IMR-90 (cell line): ENCODE measurements at regions not wholly inside any gene's neighbourhood (a gene's known extent, or its start where the extent isn't known, plus 50 kb on each side); places are given as distances from the start of the nearest gene placed in this dataset.

Source experiments
- ATAC-seq: fragments of 200-7000 bp; cut with Tn5 transposase; 2 replicates; pipeline ENCODE4 v1.9.1; 2020; ENCODE audit warnings: low read depth, mild to moderate bottlenecking, moderate library complexity
- BruUV-seq: library from RNA; stranded (reverse); fragments of 400-500 nt; replicated peaks from 2 replicates; lab custom pipeline; 2021; lab: Mats Ljungman, UMichigan
- CTCF ChIA-PET: fragments of 300-600 bp; formaldehyde crosslinking; extraction: SDS; loops from one replicate; lab custom pipeline; 2021; ENCODE audit warnings: antibody characterized with exemption; lab: Yijun Ruan, JAX
- POLR2A ChIA-PET: fragments of 300-600 bp; sonication (Branson Sonifier 250); formaldehyde crosslinking; loops from one replicate; lab custom pipeline; 2022; ENCODE audit warnings: antibody characterized with exemption; ENCODE audit not compliant: unreplicated experiment; lab: Charles Lee
- DNase-seq: peaks from one replicate; pipeline ENCODE4 v3.0.0; 2013
- H2AFZ ChIP-seq: replicated peaks from 2 replicates; pipeline ENCODE3; 2013; ENCODE audit warnings: low read length, mild to moderate bottlenecking; ENCODE audit not compliant: poor library complexity
- H2AK5ac ChIP-seq: 2 replicates; pipeline ENCODE4 v1.6.1; 2013; ENCODE audit warnings: low read depth, low read length, inconsistent platforms
- H2AK9ac ChIP-seq: replicated peaks from 2 replicates; pipeline ENCODE3; 2013; ENCODE audit warnings: mild to moderate bottlenecking, low read depth, low read length, moderate library complexity; ENCODE audit not compliant: poor library complexity
- H2BK120ac ChIP-seq: 2 replicates; pipeline ENCODE4 v1.6.1; 2013; ENCODE audit warnings: low read depth, low read length, inconsistent platforms
- H2BK15ac ChIP-seq: 3 replicates; pipeline ENCODE4 v1.6.1; 2013; ENCODE audit warnings: low read depth, low read length, inconsistent platforms
- H2BK20ac ChIP-seq: 2 replicates; pipeline ENCODE4 v1.6.1; 2013; ENCODE audit warnings: low read depth, mild to moderate bottlenecking, inconsistent platforms, low read length, moderate library complexity
- H2BK5ac ChIP-seq: 2 replicates; pipeline ENCODE4 v1.6.1; 2013; ENCODE audit warnings: mild to moderate bottlenecking, low read depth, low read length, inconsistent platforms; ENCODE audit not compliant: poor library complexity, severe bottlenecking
- H3K14ac ChIP-seq: replicated peaks from 2 replicates; pipeline ENCODE4 v1.6.1; 2013; ENCODE audit warnings: low read depth, low read length, inconsistent platforms
- H3K18ac ChIP-seq: 2 replicates; pipeline ENCODE4 v1.6.1; 2013; ENCODE audit warnings: low read depth, low read length, control low read depth
- H3K23ac ChIP-seq: 2 replicates; pipeline ENCODE4 v1.6.1; 2013; ENCODE audit warnings: low read depth, low read length, inconsistent platforms
- H3K27ac ChIP-seq: 2 replicates; pipeline ENCODE4 v1.5.1; 2013; ENCODE audit warnings: mild to moderate bottlenecking, control low read depth, low read length; ENCODE audit not compliant: insufficient read depth
- H3K27me3 ChIP-seq: 2 replicates; pipeline ENCODE4 v1.6.1; 2013; ENCODE audit warnings: low read length; ENCODE audit not compliant: control insufficient read depth, insufficient read depth
- H3K36me3 ChIP-seq: 2 replicates; pipeline ENCODE4 v1.6.1; 2013; ENCODE audit warnings: low read length, mixed read lengths; ENCODE audit not compliant: control insufficient read depth, insufficient read depth
- H3K4ac ChIP-seq: 2 replicates; pipeline ENCODE4 v1.6.1; 2013; ENCODE audit warnings: low read depth, low read length, inconsistent platforms
- H3K4me1 ChIP-seq: 2 replicates; pipeline ENCODE4 v1.6.1; 2013; ENCODE audit warnings: low read length, mixed read lengths; ENCODE audit not compliant: control insufficient read depth, insufficient read depth
- H3K4me2 ChIP-seq: 2 replicates; pipeline ENCODE4 v1.6.1; 2013; ENCODE audit warnings: low read depth, mild to moderate bottlenecking, control low read depth, low read length, moderate library complexity
- H3K4me3 ChIP-seq: 2 replicates; pipeline ENCODE4 v1.5.1; 2013; ENCODE audit warnings: low read depth, mild to moderate bottlenecking, control low read depth, low read length, moderate library complexity; ENCODE audit not compliant: insufficient read depth
- H3K56ac ChIP-seq: 2 replicates; pipeline ENCODE4 v1.6.1; 2013; ENCODE audit warnings: low read length, inconsistent platforms; ENCODE audit not compliant: insufficient read depth; ENCODE audit errors: extremely low read depth
- H3K79me1 ChIP-seq, 2 experiments: 2 replicates each; pipeline ENCODE4 v1.6.1; 2013; ENCODE audit warnings: low read length in 2 of 2, inconsistent platforms in 1 of 2, low read depth in 1 of 2
- H3K9ac ChIP-seq: 2 replicates; pipeline ENCODE4 v1.6.1; 2013; ENCODE audit warnings: low read depth, low read length, control low read depth
- H3K9me1 ChIP-seq: 2 replicates; pipeline ENCODE4 v1.6.1; 2013; ENCODE audit warnings: low read length, inconsistent platforms; ENCODE audit not compliant: insufficient read depth
- H3K9me3 ChIP-seq: 2 replicates; pipeline ENCODE4 v1.6.1; 2013; ENCODE audit warnings: low read length; ENCODE audit not compliant: control insufficient read depth, insufficient read depth
- H4K20me1 ChIP-seq: 2 replicates; pipeline ENCODE4 v1.6.1; 2013; ENCODE audit warnings: low read length, inconsistent platforms; ENCODE audit not compliant: insufficient read depth
- H4K5ac ChIP-seq: 2 replicates; pipeline ENCODE4 v1.6.1; 2013; ENCODE audit warnings: mild to moderate bottlenecking, low read depth, low read length, control low read depth
- H4K8ac ChIP-seq, 2 experiments: 2 replicates each; pipeline ENCODE4 v1.6.1; 2013; ENCODE audit warnings: low read depth in 2 of 2, low read length in 2 of 2, control low read depth in 1 of 2, inconsistent platforms in 1 of 2
- H4K91ac ChIP-seq: 2 replicates; pipeline ENCODE4 v1.6.1; 2013; ENCODE audit warnings: low read depth, low read length, inconsistent platforms; ENCODE audit not compliant: insufficient read depth
- BHLHE40 ChIP-seq: fragments of 150-350 bp; IDR thresholded peaks from 2 replicates; pipeline ENCODE4 v1.6.1; 2016; ENCODE audit warnings: mild to moderate bottlenecking, low read depth, low read length
- CEBPB ChIP-seq: IDR thresholded peaks from 2 replicates; pipeline ENCODE4 v1.6.1; 2012; ENCODE audit warnings: low read depth, low read length, improper control_type of control experiment
- CHD1 ChIP-seq: IDR thresholded peaks from 2 replicates; pipeline ENCODE4 v1.6.1; 2012; ENCODE audit warnings: low read depth, low read length, improper control_type of control experiment
- FOS ChIP-seq: fragments of 150-350 bp; IDR thresholded peaks from 2 replicates; pipeline ENCODE4 v1.6.1; 2016; ENCODE audit warnings: low read depth, low read length
- MAFK ChIP-seq: IDR thresholded peaks from 2 replicates; pipeline ENCODE4 v1.6.1; 2012; ENCODE audit warnings: low read depth, low read length, improper control_type of control experiment
- MXI1 ChIP-seq: IDR thresholded peaks from 2 replicates; pipeline ENCODE4 v1.6.1; 2012; ENCODE audit warnings: low read depth, mild to moderate bottlenecking, low read length, moderate library complexity, borderline replicate concordance
- NFE2L2 ChIP-seq: fragments of 150-350 bp; IDR thresholded peaks from 2 replicates; pipeline ENCODE4 v1.6.1; 2016; ENCODE audit warnings: low read depth, mild to moderate bottlenecking, low read length
- POLR2A ChIP-seq: IDR thresholded peaks from 2 replicates; pipeline ENCODE4 v1.6.1; 2012; ENCODE audit warnings: mild to moderate bottlenecking, low read depth, low read length
- RAD21 ChIP-seq: IDR thresholded peaks from 2 replicates; pipeline ENCODE4 v1.6.1; 2012; ENCODE audit warnings: low read length, improper control_type of control experiment
- RCOR1 ChIP-seq: IDR thresholded peaks from 2 replicates; pipeline ENCODE4 v1.6.1; 2012; ENCODE audit warnings: mild to moderate bottlenecking, low read length, improper control_type of control experiment; ENCODE audit not compliant: insufficient replicate concordance
- RFX5 ChIP-seq: IDR thresholded peaks from 2 replicates; pipeline ENCODE4 v1.8.0; 2012; ENCODE audit warnings: low read depth, mild to moderate bottlenecking, low read length, moderate library complexity
- SMC3 ChIP-seq: fragments of 150-350 bp; IDR thresholded peaks from 2 replicates; pipeline ENCODE4 v1.6.1; 2016; ENCODE audit warnings: low read depth, mild to moderate bottlenecking, antibody characterized with exemption, low read length, moderate library complexity
- WGBS, 2 experiments: methylation state at CpG; one replicate each; pipeline versions ENCODE4 v1.1.5 to v1.1.7; 2013; ENCODE audit warnings: missing lambda C conversion rate in 2 of 2; ENCODE audit not compliant: insufficient read length in 1 of 2; ENCODE audit errors: extremely low coverage in 2 of 2; 5-methylcytosine and 5-hydroxymethylcytosine counted together
- dilution Hi-C: fragments of 300-500 bp; cut with HindIII; formaldehyde crosslinking; loops from one replicate; pipeline ENCODE4 v1.14.3; 2018; ENCODE audit warnings: low sequenced_read_pairs; ENCODE audit not compliant: unreplicated experiment
- in situ Hi-C: fragments of 300-500 bp; cut with MboI; formaldehyde crosslinking; loops from 3 replicates; pipeline ENCODE4 v1.14.3; 2019; ENCODE audit warnings: low sequenced_read_pairs, inconsistent platforms, mixed read lengths
- intact Hi-C: fragments of 100-400 bp; cut with micrococcal nuclease; formaldehyde crosslinking; loops from 2 replicates; pipeline ENCODE4 v1.10.0; 2022
- TF ChIP-seq, protein P1 (sequence below): fragments of 150-350 bp; IDR thresholded peaks from 2 replicates; pipeline ENCODE4 v1.6.1; 2017; ENCODE audit warnings: mild to moderate bottlenecking, antibody characterized with exemption, low read length, low read depth
- TF ChIP-seq, protein P2 (sequence below): conservative IDR thresholded peaks from 2 replicates; pipeline ENCODE4 v1.5.1; 2012; ENCODE audit warnings: mild to moderate bottlenecking, low read depth, low read length, improper control_type of control experiment

DNA sequence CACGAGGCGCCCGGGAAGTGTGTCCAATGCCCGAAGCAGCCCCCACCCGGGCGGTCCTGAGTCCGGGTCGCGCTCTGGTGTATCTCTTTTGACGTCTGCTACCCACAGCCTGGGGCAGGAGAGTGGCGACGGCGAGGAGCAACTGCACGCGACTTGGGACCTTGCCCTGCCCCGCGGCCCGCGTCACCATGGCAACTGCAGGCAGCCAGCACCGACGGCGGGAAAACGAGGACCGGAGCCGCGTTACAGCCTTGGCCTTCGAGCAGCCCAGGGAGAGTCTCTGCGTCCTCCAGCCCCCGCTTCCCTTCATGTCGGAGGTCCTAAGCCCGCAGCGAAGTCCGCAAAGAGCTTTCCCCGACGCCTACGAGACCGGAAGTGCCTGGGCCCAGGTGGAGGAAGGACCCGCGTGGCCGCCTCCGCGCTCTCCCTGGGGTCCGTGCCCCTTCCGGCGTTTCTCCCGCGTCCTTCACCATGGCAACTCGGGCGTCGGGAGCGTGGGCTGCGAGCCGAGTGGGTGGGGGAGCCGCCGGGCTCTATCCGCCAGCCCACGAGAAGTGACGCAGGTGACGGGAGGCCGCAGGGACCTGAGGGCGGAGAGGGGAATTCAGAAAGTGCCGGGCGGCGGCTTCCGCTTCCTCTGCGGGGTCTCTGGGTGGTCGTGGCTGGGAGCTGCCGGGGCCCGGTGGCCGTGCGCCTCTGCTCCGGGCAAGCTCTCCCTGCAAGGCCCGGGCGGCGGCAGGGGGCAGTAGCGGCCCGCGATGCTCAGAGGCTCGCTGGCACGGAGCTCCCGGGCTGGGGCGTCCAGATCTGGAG lies 88.6 kb upstream of the TGM3 start (continued):
- TF ChIP-seq BHLHE40 = peak; percentile 27; the same call in 1 of the 2 replicates
- peak; percentile 60 for TF ChIP-seq SMC3

DNA sequence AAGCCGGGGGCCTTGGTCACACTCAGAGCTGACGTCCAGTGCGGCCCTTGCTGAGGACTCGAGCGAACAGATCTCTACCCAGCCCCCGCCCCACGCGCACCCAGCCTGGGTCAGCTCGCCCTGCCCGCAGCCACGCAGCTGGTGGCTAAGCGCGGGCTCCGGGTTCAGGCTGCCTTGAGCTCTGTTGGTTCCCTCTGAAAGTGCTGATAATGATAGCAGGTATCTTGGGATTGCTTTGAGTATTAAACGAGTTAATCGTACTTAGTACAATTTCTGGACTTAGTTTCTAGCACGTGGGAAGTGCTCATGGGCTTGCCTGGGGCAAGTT lies 88.1 kb upstream of the TGM3 start:
- Histone ChIP-seq H3K27ac (no peak overlapping the region), H3K79me1 (no peaks in the 10 kb centered on the region), H2BK15ac (no peak overlapping the region), H3K4me1 (no peaks in the 10 kb centered on the region), H4K20me1 (no peaks in the 10 kb centered on the region), H3K14ac (no peak overlapping the region), H3K4me2 (peak overlapping the region; percentile 74; the same call in 1 of the 2 replicates), H3K27me3 (peaks cover 22% of the 10 kb centered on the region), H3K18ac (no peak overlapping the region), H3K4me3 (peak overlapping the region; percentile 36), H4K5ac (no peak overlapping the region), H2BK120ac (no peak overlapping the region), H3K4ac (no peak overlapping the region), H2BK5ac (no peak overlapping the region), H4K91ac (no peak overlapping the region), H2BK20ac (no peak overlapping the region), H3K9me3 (no peaks in the 10 kb centered on the region), H3K9ac (no peak overlapping the region), H2AK9ac (no peak overlapping the region), H3K23ac (no peak overlapping the region), H4K8ac (no peak overlapping the region), H2AFZ (peak overlapping the region; percentile 88), H2AK5ac (no peak overlapping the region), H3K9me1 (no peaks in the 10 kb centered on the region), H3K36me3 (no peaks in the 10 kb centered on the region), H3K56ac (no peak overlapping the region)
- intact Hi-C loops = loop anchor here (1.0 to 5.0 kb wide), 3 partner anchors 195 to 440 kb away; no protein-coding TSS in a partner anchor
- ChIA-PET CTCF (interaction anchor here (0.5 to 2.2 kb wide), 17 partner anchors 9 to 1220 kb away, joined by 3 to 13 read pairs (median 3); no protein-coding TSS in a partner anchor), POLR2A (interaction anchor here (0.5 kb wide), 1 partner anchor 250 kb away, joined by 3 read pairs; no protein-coding TSS in a partner anchor)
- TF ChIP-seq FOS = no peak
- TF ChIP-seq MXI1 = no peak
- TF ChIP-seq, protein P1, sequence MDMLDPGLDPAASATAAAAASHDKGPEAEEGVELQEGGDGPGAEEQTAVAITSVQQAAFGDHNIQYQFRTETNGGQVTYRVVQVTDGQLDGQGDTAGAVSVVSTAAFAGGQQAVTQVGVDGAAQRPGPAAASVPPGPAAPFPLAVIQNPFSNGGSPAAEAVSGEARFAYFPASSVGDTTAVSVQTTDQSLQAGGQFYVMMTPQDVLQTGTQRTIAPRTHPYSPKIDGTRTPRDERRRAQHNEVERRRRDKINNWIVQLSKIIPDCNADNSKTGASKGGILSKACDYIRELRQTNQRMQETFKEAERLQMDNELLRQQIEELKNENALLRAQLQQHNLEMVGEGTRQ = no peak
- TF ChIP-seq RCOR1 = no peak
- no peak for TF ChIP-seq RFX5
- TF ChIP-seq BHLHE40 = no peak
- no peak for TF ChIP-seq SMC3
- no peak for TF ChIP-seq RAD21
- no peak for TF ChIP-seq CHD1
- TF ChIP-seq CEBPB = no peak
- TF ChIP-seq NFE2L2 = no peak
- no peak for TF ChIP-seq MAFK
- no peak for TF ChIP-seq POLR2A
- TF ChIP-seq, protein P2, sequence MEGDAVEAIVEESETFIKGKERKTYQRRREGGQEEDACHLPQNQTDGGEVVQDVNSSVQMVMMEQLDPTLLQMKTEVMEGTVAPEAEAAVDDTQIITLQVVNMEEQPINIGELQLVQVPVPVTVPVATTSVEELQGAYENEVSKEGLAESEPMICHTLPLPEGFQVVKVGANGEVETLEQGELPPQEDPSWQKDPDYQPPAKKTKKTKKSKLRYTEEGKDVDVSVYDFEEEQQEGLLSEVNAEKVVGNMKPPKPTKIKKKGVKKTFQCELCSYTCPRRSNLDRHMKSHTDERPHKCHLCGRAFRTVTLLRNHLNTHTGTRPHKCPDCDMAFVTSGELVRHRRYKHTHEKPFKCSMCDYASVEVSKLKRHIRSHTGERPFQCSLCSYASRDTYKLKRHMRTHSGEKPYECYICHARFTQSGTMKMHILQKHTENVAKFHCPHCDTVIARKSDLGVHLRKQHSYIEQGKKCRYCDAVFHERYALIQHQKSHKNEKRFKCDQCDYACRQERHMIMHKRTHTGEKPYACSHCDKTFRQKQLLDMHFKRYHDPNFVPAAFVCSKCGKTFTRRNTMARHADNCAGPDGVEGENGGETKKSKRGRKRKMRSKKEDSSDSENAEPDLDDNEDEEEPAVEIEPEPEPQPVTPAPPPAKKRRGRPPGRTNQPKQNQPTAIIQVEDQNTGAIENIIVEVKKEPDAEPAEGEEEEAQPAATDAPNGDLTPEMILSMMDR = no peak
- DNase-seq (no peak), ATAC-seq (no peak; the same call in 1 of the 2 replicates)
- BruUV-seq = no TSS peak
- no CpG with 5 or more reads among the region's 17 CpGs for WGBS, 2 experiments
- dilution Hi-C loops = no loop called here
- in situ Hi-C loops = loop anchor here (10.0 kb wide), 1 partner anchor 247 kb away; no protein-coding TSS in a partner anchor
